Vagina (tissue), 2 donors: ENCODE measurements at regions not wholly inside any gene's neighbourhood (a gene's known extent, or its start where the extent isn't known, plus 50 kb on each side); places are given as distances from the start of the nearest gene placed in this dataset.

Source experiments
- POLR2AphosphoS5 ChIP-seq, 2 donors: sonication (generic); formaldehyde crosslinking; IDR thresholded peaks; one replicate each; pipeline ENCODE4 v1.9.0; 2017; ENCODE audit warnings: antibody characterized with exemption in 2 of 2, mild to moderate bottlenecking in 2 of 2, low read depth in 1 of 2; ENCODE audit not compliant: insufficient read depth in 1 of 2
- TF ChIP-seq, protein P1 (sequence below), 3 experiments: fragments of 450-650 bp in 2 of 3; fragments of 200-600 bp in 1 of 3; sonication (generic) in 1 of 3; IDR thresholded peaks; one replicate each; pipeline ENCODE4 v1.5.1; 2017 to 2019; ENCODE audit warnings: antibody characterized with exemption in 3 of 3, mild to moderate bottlenecking in 2 of 3, moderate library complexity in 2 of 3

DNA sequence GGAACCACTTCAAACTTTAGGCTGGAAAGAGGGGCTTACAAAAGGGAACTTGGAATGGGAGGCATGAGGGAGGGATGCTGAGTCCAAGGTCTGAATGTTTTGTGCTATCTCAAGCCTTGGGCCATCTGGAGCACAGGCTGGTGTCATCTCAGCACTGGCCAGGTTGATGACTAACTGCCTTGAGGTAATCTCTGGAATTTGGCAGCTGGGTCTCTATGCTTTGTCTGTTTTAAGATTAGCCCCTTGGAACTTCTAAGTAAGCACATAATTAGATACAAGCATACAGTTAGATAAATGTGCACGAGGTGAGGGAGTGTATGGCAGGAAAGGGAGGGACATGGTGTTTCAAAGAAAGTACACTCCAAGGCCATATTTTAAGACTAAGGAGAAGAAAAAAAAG, 252.4 kb upstream of the CCDC54 start:
- TF ChIP-seq, protein P1, sequence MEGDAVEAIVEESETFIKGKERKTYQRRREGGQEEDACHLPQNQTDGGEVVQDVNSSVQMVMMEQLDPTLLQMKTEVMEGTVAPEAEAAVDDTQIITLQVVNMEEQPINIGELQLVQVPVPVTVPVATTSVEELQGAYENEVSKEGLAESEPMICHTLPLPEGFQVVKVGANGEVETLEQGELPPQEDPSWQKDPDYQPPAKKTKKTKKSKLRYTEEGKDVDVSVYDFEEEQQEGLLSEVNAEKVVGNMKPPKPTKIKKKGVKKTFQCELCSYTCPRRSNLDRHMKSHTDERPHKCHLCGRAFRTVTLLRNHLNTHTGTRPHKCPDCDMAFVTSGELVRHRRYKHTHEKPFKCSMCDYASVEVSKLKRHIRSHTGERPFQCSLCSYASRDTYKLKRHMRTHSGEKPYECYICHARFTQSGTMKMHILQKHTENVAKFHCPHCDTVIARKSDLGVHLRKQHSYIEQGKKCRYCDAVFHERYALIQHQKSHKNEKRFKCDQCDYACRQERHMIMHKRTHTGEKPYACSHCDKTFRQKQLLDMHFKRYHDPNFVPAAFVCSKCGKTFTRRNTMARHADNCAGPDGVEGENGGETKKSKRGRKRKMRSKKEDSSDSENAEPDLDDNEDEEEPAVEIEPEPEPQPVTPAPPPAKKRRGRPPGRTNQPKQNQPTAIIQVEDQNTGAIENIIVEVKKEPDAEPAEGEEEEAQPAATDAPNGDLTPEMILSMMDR (IDR thresholded peaks at IDR 0.05): no peak
- TF ChIP-seq POLR2AphosphoS5 (IDR thresholded peaks at IDR 0.05; ENCODE audit: insufficient read depth in 1 of 2, low read depth in 1 of 2): no peak
